DOHH2 (cell line): ENCODE measurements at regions not wholly inside any gene's neighbourhood (a gene's known extent, or its start where the extent isn't known, plus 50 kb on each side); places are given as distances from the start of the nearest gene placed in this dataset.

ENCODE experiments used
- CTCF ChIP-seq: fragments of 200-600 bp; sonication (generic); IDR thresholded peaks from one replicate; pipeline ENCODE4 v1.5.1; 2014; ENCODE audit warnings: antibody characterized with exemption, mild to moderate bottlenecking, low read depth, low read length; ENCODE audit not compliant: poor library complexity, severe bottlenecking
- EZH2phosphoT487 ChIP-seq: fragments of 200-600 bp; sonication (generic); IDR thresholded peaks from 2 replicates; pipeline ENCODE4 v1.6.1; 2017; ENCODE audit warnings: borderline replicate concordance, mild to moderate bottlenecking, antibody characterized with exemption, low read length, moderate library complexity, mixed read lengths

- no peak for TF ChIP-seq CTCF
- TF ChIP-seq EZH2phosphoT487 = no peak
Observed at GRCh38 chr13:86383561-86383960, 584.3 kb upstream of the SLITRK6 start.
